ENCODE measurements at regions not wholly inside any gene's neighbourhood (a gene's known extent, or its start where the extent isn't known, plus 50 kb on each side); places are given as distances from the start of the nearest gene placed in this dataset.

DNA sequence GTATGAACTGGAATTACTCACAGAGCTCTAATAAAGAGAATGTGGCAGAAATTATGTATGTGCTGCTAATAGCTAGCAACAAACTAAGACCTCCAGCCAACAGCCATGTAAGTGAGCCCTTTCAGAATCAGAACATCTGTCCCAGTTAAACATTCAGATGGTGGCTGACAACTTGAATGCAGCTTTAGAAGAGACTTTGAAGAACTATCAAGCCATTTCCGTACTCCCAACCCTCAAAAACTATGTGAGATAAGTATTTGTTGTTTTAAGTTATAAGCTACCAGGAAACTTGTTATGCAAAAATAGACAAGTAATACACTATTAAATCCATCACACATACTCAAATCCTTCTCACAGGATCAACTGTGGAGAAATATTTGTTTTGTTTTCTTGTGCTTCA is 205.2 kb upstream of the EDIL3 start:
- no peak for TF ChIP-seq JUNB (IDR thresholded peaks at IDR 0.05)
- TF ChIP-seq, protein P1, sequence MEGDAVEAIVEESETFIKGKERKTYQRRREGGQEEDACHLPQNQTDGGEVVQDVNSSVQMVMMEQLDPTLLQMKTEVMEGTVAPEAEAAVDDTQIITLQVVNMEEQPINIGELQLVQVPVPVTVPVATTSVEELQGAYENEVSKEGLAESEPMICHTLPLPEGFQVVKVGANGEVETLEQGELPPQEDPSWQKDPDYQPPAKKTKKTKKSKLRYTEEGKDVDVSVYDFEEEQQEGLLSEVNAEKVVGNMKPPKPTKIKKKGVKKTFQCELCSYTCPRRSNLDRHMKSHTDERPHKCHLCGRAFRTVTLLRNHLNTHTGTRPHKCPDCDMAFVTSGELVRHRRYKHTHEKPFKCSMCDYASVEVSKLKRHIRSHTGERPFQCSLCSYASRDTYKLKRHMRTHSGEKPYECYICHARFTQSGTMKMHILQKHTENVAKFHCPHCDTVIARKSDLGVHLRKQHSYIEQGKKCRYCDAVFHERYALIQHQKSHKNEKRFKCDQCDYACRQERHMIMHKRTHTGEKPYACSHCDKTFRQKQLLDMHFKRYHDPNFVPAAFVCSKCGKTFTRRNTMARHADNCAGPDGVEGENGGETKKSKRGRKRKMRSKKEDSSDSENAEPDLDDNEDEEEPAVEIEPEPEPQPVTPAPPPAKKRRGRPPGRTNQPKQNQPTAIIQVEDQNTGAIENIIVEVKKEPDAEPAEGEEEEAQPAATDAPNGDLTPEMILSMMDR (IDR thresholded peaks at IDR 0.05 in 2 of 3, conservative IDR thresholded peaks at IDR 0.05 in 1 of 3; ENCODE audit: control insufficient read depth in 2 of 3, extremely low read depth in 1 of 3, insufficient read depth in 1 of 3, low read depth in 3 of 3, low read length in 3 of 3) = no peak
- TF ChIP-seq ATF7 (IDR thresholded peaks at IDR 0.05; ENCODE audit: low read depth) = no peak
- no peak for TF ChIP-seq EP300 (IDR thresholded peaks at IDR 0.05; ENCODE audit: borderline replicate concordance in 1 of 2, control insufficient read depth in 1 of 2, low read depth in 2 of 2, low read length in 2 of 2)
- no peak for TF ChIP-seq POLR2AphosphoS2 (IDR thresholded peaks at IDR 0.05; ENCODE audit: low read depth, low read length)
- no peak for TF ChIP-seq RFX5 (IDR thresholded peaks at IDR 0.05; ENCODE audit: low read depth, low read length)
- TF ChIP-seq CREB1 (IDR thresholded peaks at IDR 0.05; ENCODE audit: low read depth) = no peak
- TF ChIP-seq RUNX3 (IDR thresholded peaks at IDR 0.05; ENCODE audit: low read length) = no peak
- no peak for TF ChIP-seq ELK1 (IDR thresholded peaks at IDR 0.05; ENCODE audit: low read depth, low read length)
- TF ChIP-seq ZNF384 (IDR thresholded peaks at IDR 0.05; ENCODE audit: borderline replicate concordance, low read depth, low read length) = no peak
